Keratinocyte (primary cell): ENCODE measurements at regions not wholly inside any gene's neighbourhood (a gene's known extent, or its start where the extent isn't known, plus 50 kb on each side); places are given as distances from the start of the nearest gene placed in this dataset.

ENCODE experiments used
- DNase-seq: peaks from one replicate; pipeline ENCODE4 v3.0.0-alpha.2; 2011; ENCODE audit warnings: low read depth, missing footprints, low spot score
- FAIRE-seq: peaks from 2 replicates; lab custom pipeline; 2011; peaks lifted over from hg19 to GRCh38; lab: Jason Lieb, UNC
- H2AFZ ChIP-seq: 2 replicates; pipeline ENCODE4 v1.6.0; 2012; ENCODE audit warnings: low read length, control low read depth, inconsistent platforms; ENCODE audit not compliant: control insufficient read depth
- H3K27ac ChIP-seq: 2 replicates; pipeline ENCODE4 v1.5.1; 2011; ENCODE audit warnings: low read length; ENCODE audit not compliant: control insufficient read depth, insufficient read depth
- H3K27me3 ChIP-seq: 3 replicates; pipeline ENCODE4 v1.6.0; 2011; ENCODE audit warnings: low read length; ENCODE audit not compliant: control insufficient read depth, insufficient read depth; ENCODE audit errors: extremely low read depth
- H3K36me3 ChIP-seq, 2 experiments: 2 replicates in 1 of 2; 3 replicates in 1 of 2; pipeline ENCODE4 v1.5.1; 2011; ENCODE audit warnings: low read length in 2 of 2, mild to moderate bottlenecking in 1 of 2; ENCODE audit not compliant: control insufficient read depth in 2 of 2, insufficient read depth in 2 of 2; ENCODE audit errors: extremely low read depth in 1 of 2
- H3K4me1 ChIP-seq: 3 replicates; pipeline ENCODE4 v1.5.1; 2011; ENCODE audit warnings: low read length; ENCODE audit not compliant: control insufficient read depth, insufficient read depth; ENCODE audit errors: extremely low read depth
- H3K4me2 ChIP-seq: 3 replicates; pipeline ENCODE4 v1.6.0; 2011; ENCODE audit warnings: low read depth, low read length; ENCODE audit not compliant: control insufficient read depth, insufficient read depth; ENCODE audit errors: extremely low read depth
- H3K4me3 ChIP-seq, 3 experiments: fragments of 200-600 bp in 1 of 3; sonication (generic) in 1 of 3; 2 replicates in 2 of 3; 3 replicates in 1 of 3; pipeline ENCODE4 v1.5.1; 2011 to 2016; ENCODE audit warnings: low read length in 3 of 3, mild to moderate bottlenecking in 3 of 3, control low read depth in 2 of 3, inconsistent platforms in 1 of 3, low read depth in 1 of 3, mixed read lengths in 1 of 3, mixed run types in 1 of 3, moderate library complexity in 1 of 3; ENCODE audit not compliant: control insufficient read depth in 2 of 3, insufficient read depth in 2 of 3; ENCODE audit errors: extremely low read depth in 1 of 3
- H3K79me2 ChIP-seq: 2 replicates; pipeline ENCODE4 v1.6.0; 2012; ENCODE audit warnings: low read length; ENCODE audit not compliant: control insufficient read depth, insufficient read depth
- H3K9ac ChIP-seq: 3 replicates; pipeline ENCODE4 v1.6.0; 2011; ENCODE audit warnings: low read length; ENCODE audit not compliant: control insufficient read depth, insufficient read depth; ENCODE audit errors: extremely low read depth
- H3K9me1 ChIP-seq: 3 replicates; pipeline ENCODE4 v1.6.0; 2011; ENCODE audit warnings: low read length; ENCODE audit not compliant: control insufficient read depth, insufficient read depth; ENCODE audit errors: extremely low read depth
- H3K9me3 ChIP-seq: 2 replicates; pipeline ENCODE4 v1.5.1; 2012; ENCODE audit warnings: low read depth, low read length; ENCODE audit not compliant: control insufficient read depth
- H4K20me1 ChIP-seq: 3 replicates; pipeline ENCODE4 v1.6.0; 2011; ENCODE audit warnings: low read length; ENCODE audit not compliant: control insufficient read depth, insufficient read depth; ENCODE audit errors: extremely low read depth
- EZH2 ChIP-seq: IDR thresholded peaks from one replicate; pipeline ENCODE4 v1.6.1; 2012; ENCODE audit warnings: inconsistent platforms, mild to moderate bottlenecking, low read length, moderate library complexity
- dilution Hi-C: fragments of 300-500 bp; cut with MboI; formaldehyde crosslinking; loops from one replicate; pipeline ENCODE4 v1.7.0; 2020; ENCODE audit warnings: low sequenced_read_pairs; ENCODE audit not compliant: extremely low pct_ligation_motif_present
- TF ChIP-seq, protein P1 (sequence below), 3 experiments: IDR thresholded peaks in 1 of 3; conservative IDR thresholded peaks in 1 of 3; optimal IDR thresholded peaks in 1 of 3; 2 replicates in 2 of 3; 3 replicates in 1 of 3; pipeline versions ENCODE3 to v1.5.1; 2011; ENCODE audit warnings: low read length in 3 of 3, mild to moderate bottlenecking in 3 of 3, moderate library complexity in 2 of 3, control low read depth in 1 of 3, inconsistent platforms in 1 of 3; ENCODE audit not compliant: insufficient read depth in 2 of 3; ENCODE audit errors: extremely low read depth in 1 of 3

DNA sequence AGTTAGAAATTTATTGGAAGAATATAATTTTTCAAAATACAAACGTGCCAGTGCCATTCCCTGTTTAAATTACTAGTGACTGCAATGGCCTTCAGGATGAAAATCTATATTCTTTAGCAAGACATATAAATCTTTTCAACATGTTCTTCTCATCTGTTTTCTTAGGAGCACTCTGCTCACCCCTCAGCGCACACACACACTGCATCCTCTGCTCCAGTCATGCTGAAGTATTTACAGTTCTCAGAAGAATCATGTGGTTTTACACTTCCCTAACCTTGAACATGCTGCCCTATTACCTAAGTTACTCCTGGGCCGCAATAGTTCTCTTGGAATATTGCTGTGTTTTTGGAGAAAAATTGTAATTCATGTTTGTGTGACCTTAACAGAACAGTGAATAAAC, 820.6 kb downstream of the CDH8 start:
- no peaks in the 10 kb centered on the region for H3K36me3 ChIP-seq
- H3K27me3 ChIP-seq, result no peaks in the 10 kb centered on the region
- no peak overlapping the region for H3K27ac ChIP-seq
- H3K9me1 ChIP-seq, result no peaks in the 10 kb centered on the region
- H3K4me2 ChIP-seq, result no peak overlapping the region
- DNase-seq (no peak), FAIRE-seq (no peak)
- H3K4me1 ChIP-seq, result no peaks in the 10 kb centered on the region
- no peak overlapping the region for H3K4me3 ChIP-seq
- no peaks in the 10 kb centered on the region for H4K20me1 ChIP-seq
- H3K9ac ChIP-seq, result no peak overlapping the region
- no peaks in the 10 kb centered on the region for H3K9me3 ChIP-seq
- H3K79me2 ChIP-seq, result no peaks in the 10 kb centered on the region
- TF ChIP-seq, protein P1, sequence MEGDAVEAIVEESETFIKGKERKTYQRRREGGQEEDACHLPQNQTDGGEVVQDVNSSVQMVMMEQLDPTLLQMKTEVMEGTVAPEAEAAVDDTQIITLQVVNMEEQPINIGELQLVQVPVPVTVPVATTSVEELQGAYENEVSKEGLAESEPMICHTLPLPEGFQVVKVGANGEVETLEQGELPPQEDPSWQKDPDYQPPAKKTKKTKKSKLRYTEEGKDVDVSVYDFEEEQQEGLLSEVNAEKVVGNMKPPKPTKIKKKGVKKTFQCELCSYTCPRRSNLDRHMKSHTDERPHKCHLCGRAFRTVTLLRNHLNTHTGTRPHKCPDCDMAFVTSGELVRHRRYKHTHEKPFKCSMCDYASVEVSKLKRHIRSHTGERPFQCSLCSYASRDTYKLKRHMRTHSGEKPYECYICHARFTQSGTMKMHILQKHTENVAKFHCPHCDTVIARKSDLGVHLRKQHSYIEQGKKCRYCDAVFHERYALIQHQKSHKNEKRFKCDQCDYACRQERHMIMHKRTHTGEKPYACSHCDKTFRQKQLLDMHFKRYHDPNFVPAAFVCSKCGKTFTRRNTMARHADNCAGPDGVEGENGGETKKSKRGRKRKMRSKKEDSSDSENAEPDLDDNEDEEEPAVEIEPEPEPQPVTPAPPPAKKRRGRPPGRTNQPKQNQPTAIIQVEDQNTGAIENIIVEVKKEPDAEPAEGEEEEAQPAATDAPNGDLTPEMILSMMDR (optimal IDR thresholded peaks at IDR 0.05 in 1 of 3, IDR thresholded peaks at IDR 0.05 in 1 of 3, conservative IDR thresholded peaks at IDR 0.05 in 1 of 3; ENCODE audit: extremely low read depth in 1 of 3, insufficient read depth in 2 of 3, low read length in 3 of 3), result no peak
- no peak for TF ChIP-seq EZH2
- no peak overlapping the region for H2AFZ ChIP-seq
- dilution Hi-C loops, result no loop called here

DNA sequence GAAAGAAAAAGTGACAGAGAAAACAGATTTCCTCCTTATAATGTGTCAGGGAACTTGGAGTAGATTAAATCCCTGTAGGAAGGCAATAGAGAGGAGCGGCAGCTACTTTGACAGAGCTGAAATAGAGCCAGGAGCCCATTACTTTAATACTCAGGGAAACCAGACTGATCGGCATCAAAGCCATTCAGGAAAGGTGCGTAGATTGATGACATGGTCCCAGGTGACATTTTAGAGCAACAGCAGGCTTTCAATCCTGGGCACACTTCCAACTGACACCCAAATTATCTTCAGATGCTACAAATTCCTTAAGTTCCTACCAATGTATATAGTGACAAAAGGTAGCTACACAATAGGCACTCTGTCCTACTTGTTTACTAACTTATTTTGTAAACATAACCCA, 821.5 kb downstream of the CDH8 start:
- Histone ChIP-seq H3K9me1 (no peaks in the 10 kb centered on the region), H3K36me3 (no peaks in the 10 kb centered on the region), H3K27ac (no peak overlapping the region), H3K4me3 (no peak overlapping the region), H3K27me3 (no peaks in the 10 kb centered on the region), H3K4me1 (no peaks in the 10 kb centered on the region), H3K9me3 (no peaks in the 10 kb centered on the region), H3K9ac (no peak overlapping the region), H3K79me2 (no peaks in the 10 kb centered on the region), H2AFZ (no peak overlapping the region), H4K20me1 (no peaks in the 10 kb centered on the region), H3K4me2 (no peak overlapping the region)
- no peak for FAIRE-seq
- dilution Hi-C loops, result no loop called here
- DNase-seq, result no peak
- no peak for TF ChIP-seq EZH2
- TF ChIP-seq, protein P1 (optimal IDR thresholded peaks at IDR 0.05 in 1 of 3, IDR thresholded peaks at IDR 0.05 in 1 of 3, conservative IDR thresholded peaks at IDR 0.05 in 1 of 3; ENCODE audit: extremely low read depth in 1 of 3, insufficient read depth in 2 of 3, low read length in 3 of 3), result no peak
